Lower lobe of right lung (tissue), 2 donors: ENCODE measurements at regions not wholly inside any gene's neighbourhood (a gene's known extent, or its start where the extent isn't known, plus 50 kb on each side); places are given as distances from the start of the nearest gene placed in this dataset.

Source experiments
- ATAC-seq, 2 donors: fragments of 200-7000 bp; cut with Tn5 transposase; one replicate each; pipeline ENCODE4 v1.9.1; 2020 to 2022; ENCODE audit warnings: mild to moderate bottlenecking in 2 of 2, moderate library complexity in 2 of 2
- DNase-seq: peaks from one replicate; pipeline ENCODE4 v3.0.0-alpha.2; 2020
- H3K27ac ChIP-seq: fragments of 200-600 bp; one replicate; pipeline ENCODE4 v1.8.0; 2022
- H3K27me3 ChIP-seq: fragments of 200-600 bp; one replicate; pipeline ENCODE4 v1.8.0; 2022; ENCODE audit warnings: low read depth
- H3K36me3 ChIP-seq: fragments of 200-600 bp; one replicate; pipeline ENCODE4 v1.8.0; 2022; ENCODE audit warnings: mild to moderate bottlenecking
- H3K4me1 ChIP-seq: fragments of 200-600 bp; one replicate; pipeline ENCODE4 v1.8.0; 2022
- H3K4me3 ChIP-seq: fragments of 200-600 bp; one replicate; pipeline ENCODE4 v1.8.0; 2022; ENCODE audit warnings: mild to moderate bottlenecking
- H3K9me3 ChIP-seq: fragments of 200-600 bp; one replicate; pipeline ENCODE4 v1.8.0; 2022
- CTCF ChIP-seq: fragments of 200-600 bp; IDR thresholded peaks from one replicate; pipeline ENCODE4 v1.8.0; 2022; ENCODE audit warnings: antibody characterized with exemption, mild to moderate bottlenecking
- intact Hi-C: fragments of 100-400 bp; cut with DNase I; formaldehyde crosslinking; loops from one replicate; pipeline ENCODE4 v1.11.0; 2022
- donor health status: DM: no; HTN: yes; CAD: no; lungs with severe emphysema.

GRCh38 chr7:46532571-46532970 is 611.5 kb upstream of the IGFBP3 start:
- peaks cover 7% of the 10 kb centered on the region for H3K9me3 ChIP-seq

GRCh38 chr7:46530081-46530750 is 609.1 kb upstream of the IGFBP3 start:
- no peak for DNase-seq
- Histone ChIP-seq H3K36me3 (no peaks in the 10 kb centered on the region), H3K27ac (no peak overlapping the region), H3K4me3 (no peak overlapping the region), H3K4me1 (no peaks in the 10 kb centered on the region), H3K27me3 (no peaks in the 10 kb centered on the region), H3K9me3 (peaks cover 11% of the 10 kb centered on the region)
- TF ChIP-seq CTCF, result no peak
- intact Hi-C loops, result no loop called here
- no peak for ATAC-seq

More at GRCh38 chr7:46532571-46532970, 611.5 kb upstream of the IGFBP3 start:
- DNase-seq, result no peak
- no peak for ATAC-seq
- H3K4me1 ChIP-seq, result no peaks in the 10 kb centered on the region
- no peak overlapping the region for H3K4me3 ChIP-seq
- no peaks in the 10 kb centered on the region for H3K36me3 ChIP-seq
- no peak for TF ChIP-seq CTCF
- intact Hi-C loops, result no loop called here
- no peaks in the 10 kb centered on the region for H3K27me3 ChIP-seq
- H3K27ac ChIP-seq, result no peak overlapping the region

GRCh38 chr7:46527360-46527759 is 606.3 kb upstream of the IGFBP3 start:
- H3K27me3 ChIP-seq, result no peaks in the 10 kb centered on the region
- intact Hi-C loops, result no loop called here
- H3K36me3 ChIP-seq, result no peaks in the 10 kb centered on the region
- ATAC-seq (no peak), DNase-seq (no peak)
- no peak for TF ChIP-seq CTCF
- H3K9me3 ChIP-seq, result peaks cover 11% of the 10 kb centered on the region
- H3K4me3 ChIP-seq, result no peak overlapping the region
- no peak overlapping the region for H3K27ac ChIP-seq
- no peaks in the 10 kb centered on the region for H3K4me1 ChIP-seq

GRCh38 chr7:46525876-46526275 is 604.8 kb upstream of the IGFBP3 start:
- no peak for TF ChIP-seq CTCF
- no peak overlapping the region for H3K27ac ChIP-seq
- H3K9me3 ChIP-seq, result peaks cover 11% of the 10 kb centered on the region
- DNase-seq (no peak), ATAC-seq (peak in 1 of 2 donors; percentile 40)
- no peak overlapping the region for H3K4me3 ChIP-seq
- intact Hi-C loops, result no loop called here
- no peaks in the 10 kb centered on the region for H3K4me1 ChIP-seq
- H3K27me3 ChIP-seq, result no peaks in the 10 kb centered on the region
- no peaks in the 10 kb centered on the region for H3K36me3 ChIP-seq

- no peak for DNase-seq
- no peak overlapping the region for H3K27ac ChIP-seq
These were observed 603.3 kb upstream of the IGFBP3 start for GRCh38 chr7:46524350-46524749.

More at GRCh38 chr7:46524350-46524749, 603.3 kb upstream of the IGFBP3 start:
- Histone ChIP-seq H3K36me3 (no peaks in the 10 kb centered on the region), H3K9me3 (peaks cover 8% of the 10 kb centered on the region), H3K27me3 (no peaks in the 10 kb centered on the region), H3K4me3 (no peak overlapping the region), H3K4me1 (no peaks in the 10 kb centered on the region)
- intact Hi-C loops, result no loop called here
- no peak for ATAC-seq
- no peak for TF ChIP-seq CTCF
